GM19455 (cell line): ENCODE measurements at regions not wholly inside any gene's neighbourhood (a gene's known extent, or its start where the extent isn't known, plus 50 kb on each side); places are given as distances from the start of the nearest gene placed in this dataset.

ENCODE experiments used
- ATAC-seq: cut with Tn5 transposase; IDR thresholded peaks from one replicate; pipeline ENCODE4 v1.9.1; 2021; ENCODE audit not compliant: unreplicated experiment

- no peak for ATAC-seq
Observed at GRCh38 chr7:46999866-47000265, 582.0 kb downstream of the TNS3 start.

GRCh38 chr7:46996972-46997371 is 584.9 kb downstream of the TNS3 start:
- no peak for ATAC-seq

GRCh38 chr7:46993396-46993795 is 588.5 kb downstream of the TNS3 start:
- no peak for ATAC-seq

GRCh38 chr7:46990761-46991160 is 591.1 kb downstream of the TNS3 start:
- ATAC-seq: no peak

- no peak for ATAC-seq
Observed at GRCh38 chr7:46989247-46989646, 592.7 kb downstream of the TNS3 start.

- no peak for ATAC-seq
Observed at GRCh38 chr7:46982928-46983327, 599.0 kb downstream of the TNS3 start.

GRCh38 chr7:46979439-46979838 is 602.5 kb downstream of the TNS3 start:
- no peak for ATAC-seq

GRCh38 chr7:46975493-46975892 is 606.4 kb downstream of the TNS3 start:
- no peak for ATAC-seq

GRCh38 chr7:46972205-46972604 is 609.7 kb downstream of the TNS3 start:
- no peak for ATAC-seq

- no peak for ATAC-seq
Observed at GRCh38 chr7:46970476-46970875, 611.4 kb downstream of the TNS3 start.

- no peak for ATAC-seq
Observed at GRCh38 chr7:46970131-46970430, 611.8 kb downstream of the TNS3 start.

GRCh38 chr7:46969303-46970130 is 612.4 kb downstream of the TNS3 start:
- no peak for ATAC-seq

- ATAC-seq: no peak
Observed at GRCh38 chr7:46968003-46968402, 613.9 kb downstream of the TNS3 start.

- ATAC-seq: no peak
Observed at GRCh38 chr7:46963719-46964118, 618.2 kb downstream of the TNS3 start.

GRCh38 chr7:46960970-46961369 is 620.9 kb downstream of the TNS3 start:
- no peak for ATAC-seq

GRCh38 chr7:46957195-46957594 is 624.7 kb downstream of the TNS3 start:
- no peak for ATAC-seq

- no peak for ATAC-seq
Observed at GRCh38 chr7:46955531-46955930, 626.4 kb downstream of the TNS3 start.

- no peak for ATAC-seq
Observed at GRCh38 chr7:46954181-46954580, 627.7 kb downstream of the TNS3 start.

- no peak for ATAC-seq
Observed at GRCh38 chr7:46953008-46953407, 628.9 kb downstream of the TNS3 start.

GRCh38 chr7:46949270-46949931 is 632.5 kb downstream of the TNS3 start:
- no peak for ATAC-seq

- ATAC-seq: no peak
Observed at GRCh38 chr7:46948716-46949115, 633.2 kb downstream of the TNS3 start.

GRCh38 chr7:46945328-46945727 is 636.6 kb downstream of the TNS3 start:
- ATAC-seq: no peak

GRCh38 chr7:46943996-46944395 is 637.9 kb downstream of the TNS3 start:
- ATAC-seq: no peak
